Spleen (tissue), 11 donors: ENCODE measurements at regions not wholly inside any gene's neighbourhood (a gene's known extent, or its start where the extent isn't known, plus 50 kb on each side); places are given as distances from the start of the nearest gene placed in this dataset.

Experiments
- DNase-seq: peaks from one replicate; pipeline ENCODE4 v3.0.0-alpha.2; 2020
- H3K27ac ChIP-seq, 8 donors: fragments of 200-600 bp; sonication (generic) in 7 of 8; 1 replicate in 4 of 8; 2 replicates in 4 of 8; pipeline versions ENCODE4 v1.5.0 to v1.8.0; 2016 to 2021; ENCODE audit warnings: inconsistent platforms in 4 of 8, mild to moderate bottlenecking in 4 of 8, moderate library complexity in 1 of 8
- H3K27me3 ChIP-seq, 7 donors: fragments of 200-600 bp; sonication (generic) in 6 of 7; replicated peaks in 1 of 7; 1 replicate in 4 of 7; 2 replicates in 3 of 7; pipeline versions ENCODE4 v1.5.0 to v1.8.0; 2016 to 2021; ENCODE audit warnings: inconsistent platforms in 3 of 7, mild to moderate bottlenecking in 1 of 7
- H3K36me3 ChIP-seq, 6 donors: fragments of 200-600 bp; sonication (generic) in 5 of 6; 1 replicate in 4 of 6; 2 replicates in 2 of 6; pipeline versions ENCODE4 v1.5.0 to v1.8.0; 2016 to 2021; ENCODE audit warnings: inconsistent platforms in 2 of 6
- H3K4me1 ChIP-seq, 6 donors: fragments of 200-600 bp; sonication (generic) in 5 of 6; 1 replicate in 3 of 6; 2 replicates in 3 of 6; pipeline versions ENCODE4 v1.5.0 to v1.8.0; 2016 to 2021; ENCODE audit warnings: inconsistent platforms in 3 of 6
- H3K4me3 ChIP-seq, 8 donors: fragments of 200-600 bp; sonication (generic) in 7 of 8; 1 replicate in 4 of 8; 2 replicates in 4 of 8; pipeline versions ENCODE4 v1.5.0 to v1.8.0; 2016 to 2021; ENCODE audit warnings: inconsistent platforms in 4 of 8, mild to moderate bottlenecking in 4 of 8, moderate library complexity in 2 of 8
- H3K9me3 ChIP-seq, 8 donors: fragments of 200-600 bp; sonication (generic) in 7 of 8; 1 replicate in 4 of 8; 2 replicates in 4 of 8; pipeline versions ENCODE4 v1.5.0 to v1.8.0; 2016 to 2021; ENCODE audit warnings: inconsistent platforms in 4 of 8
- CTCF ChIP-seq, 11 experiments: fragments of 200-600 bp in 7 of 11; fragments of 450-650 bp in 4 of 11; sonication (generic) in 4 of 11; IDR thresholded peaks in 8 of 11; conservative IDR thresholded peaks in 3 of 11; 1 replicate in 7 of 11; 2 replicates in 4 of 11; pipeline versions ENCODE4 v1.4.0 to v1.8.0; 2016 to 2021; ENCODE audit warnings: antibody characterized with exemption in 11 of 11, inconsistent platforms in 4 of 11, mild to moderate bottlenecking in 1 of 11
- POLR2A ChIP-seq, 3 donors: fragments of 450-650 bp; IDR thresholded peaks; one replicate each; pipeline ENCODE4 v1.5.1; 2017; ENCODE audit warnings: antibody characterized with exemption in 3 of 3, mild to moderate bottlenecking in 1 of 3
- POLR2AphosphoS5 ChIP-seq, 3 donors: sonication (generic); formaldehyde crosslinking; IDR thresholded peaks; one replicate each; pipeline ENCODE4 v1.5.1; 2017; ENCODE audit warnings: antibody characterized with exemption in 3 of 3
- WGBS, 5 donors: extraction: QIAGEN DNeasy Blood & Tissue Kit in 3 of 5; methylation state at CpG; one replicate each; pipeline versions ENCODE4 v1.1.5 to v1.1.7; 2013 to 2018; 5-methylcytosine and 5-hydroxymethylcytosine counted together
- intact Hi-C: fragments of 100-400 bp; cut with DNase I; formaldehyde crosslinking; loops from one replicate; pipeline ENCODE4 v1.15.0; 2023; ENCODE audit warnings: low total_unique reads
- donor health status: healthy with polysubstance abuse.
- donor health status: DM: no; HTN: no; CAD: no; lungs with moderate emphysema.
- donor health status: DM: no; HTN: no; CAD: no.
- donor health status: Bipolar disorder and iron deficiency.
- donor health status: healthy.
- donor health status: DM: no; HTN: no; CAD: no.
- donor health status: DM: yes; HTN: yes; CAD: no.

- no peak for DNase-seq
- WGBS, 5 donors = 20 to 39% (median 30%) methylated on average over 2 of the region's 2 CpGs
- H3K27me3 ChIP-seq = no peaks in the 10 kb centered on the region
- intact Hi-C loops = no loop called here
- no peaks in the 10 kb centered on the region for H3K36me3 ChIP-seq
- no peak overlapping the region for H3K27ac ChIP-seq
- H3K4me1 ChIP-seq = no peaks in the 10 kb centered on the region
- no peak for TF ChIP-seq POLR2A (IDR thresholded peaks at IDR 0.05)
- no peak overlapping the region for H3K4me3 ChIP-seq
- H3K9me3 ChIP-seq = no peaks in the 10 kb centered on the region
Observed at GRCh38 chr11:92828556-92828955, 140.9 kb upstream of the MTNR1B start.

DNA sequence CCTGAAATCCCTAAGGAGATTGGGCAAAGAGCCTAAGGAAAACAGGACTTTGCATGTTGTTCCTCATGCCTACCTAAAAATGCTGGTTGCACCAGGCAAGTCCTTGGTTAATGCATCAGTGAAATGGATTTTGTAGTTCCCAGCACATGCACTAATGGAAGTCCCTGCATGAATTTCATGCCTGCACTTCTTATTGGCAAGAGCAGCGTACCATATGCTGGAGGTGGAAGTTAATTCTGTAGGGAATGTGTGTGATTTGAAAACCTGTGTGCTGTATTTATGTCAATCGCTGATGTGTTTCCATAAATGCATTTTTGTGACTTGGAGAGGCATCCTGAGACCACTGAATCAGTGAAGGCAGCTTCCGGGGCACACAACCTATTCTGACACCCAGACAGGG lies 140.3 kb upstream of the MTNR1B start:
- Histone ChIP-seq H3K9me3 (no peaks in the 10 kb centered on the region), H3K27ac (no peak overlapping the region), H3K4me1 (no peaks in the 10 kb centered on the region), H3K36me3 (no peaks in the 10 kb centered on the region), H3K4me3 (no peak overlapping the region), H3K27me3 (no peaks in the 10 kb centered on the region)
- no peak for DNase-seq
- WGBS, 5 donors = 86 to 94% (median 91%) methylated on average over 3 of the region's 3 CpGs
- intact Hi-C loops = no loop called here
- TF ChIP-seq POLR2A (IDR thresholded peaks at IDR 0.05) = no peak
- TF ChIP-seq CTCF (IDR thresholded peaks at IDR 0.05 in 8 of 11, conservative IDR thresholded peaks at IDR 0.05 in 3 of 11) = no peak
- TF ChIP-seq POLR2AphosphoS5 (IDR thresholded peaks at IDR 0.05) = no peak

DNA sequence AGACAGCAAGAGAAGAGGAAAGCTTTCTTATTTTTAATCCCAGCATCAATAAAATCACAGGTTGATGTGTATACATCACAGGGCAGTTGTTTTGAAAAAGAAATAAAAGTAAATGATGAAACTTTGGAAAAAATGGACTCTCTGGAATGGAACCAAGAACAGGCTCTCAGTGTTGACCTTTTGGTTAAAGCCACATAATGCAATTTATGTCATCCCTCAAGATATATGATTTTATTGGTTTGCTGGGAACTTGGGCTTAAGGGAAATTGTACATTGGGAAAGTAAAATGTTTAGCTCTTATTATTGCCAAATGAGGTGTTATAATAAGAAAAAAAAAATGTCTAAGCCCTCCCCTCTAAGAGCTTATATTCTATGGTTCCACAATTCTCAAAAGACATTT lies 139.8 kb upstream of the MTNR1B start:
- intact Hi-C loops = no loop called here
- no peak for TF ChIP-seq POLR2AphosphoS5 (IDR thresholded peaks at IDR 0.05)
- TF ChIP-seq CTCF (IDR thresholded peaks at IDR 0.05 in 8 of 11, conservative IDR thresholded peaks at IDR 0.05 in 3 of 11) = no peak
- no peak for TF ChIP-seq POLR2A (IDR thresholded peaks at IDR 0.05)
- Histone ChIP-seq H3K27me3 (no peaks in the 10 kb centered on the region), H3K36me3 (no peaks in the 10 kb centered on the region), H3K9me3 (no peaks in the 10 kb centered on the region), H3K4me3 (no peak overlapping the region), H3K4me1 (no peaks in the 10 kb centered on the region), H3K27ac (no peak overlapping the region)
- no peak for DNase-seq

DNA sequence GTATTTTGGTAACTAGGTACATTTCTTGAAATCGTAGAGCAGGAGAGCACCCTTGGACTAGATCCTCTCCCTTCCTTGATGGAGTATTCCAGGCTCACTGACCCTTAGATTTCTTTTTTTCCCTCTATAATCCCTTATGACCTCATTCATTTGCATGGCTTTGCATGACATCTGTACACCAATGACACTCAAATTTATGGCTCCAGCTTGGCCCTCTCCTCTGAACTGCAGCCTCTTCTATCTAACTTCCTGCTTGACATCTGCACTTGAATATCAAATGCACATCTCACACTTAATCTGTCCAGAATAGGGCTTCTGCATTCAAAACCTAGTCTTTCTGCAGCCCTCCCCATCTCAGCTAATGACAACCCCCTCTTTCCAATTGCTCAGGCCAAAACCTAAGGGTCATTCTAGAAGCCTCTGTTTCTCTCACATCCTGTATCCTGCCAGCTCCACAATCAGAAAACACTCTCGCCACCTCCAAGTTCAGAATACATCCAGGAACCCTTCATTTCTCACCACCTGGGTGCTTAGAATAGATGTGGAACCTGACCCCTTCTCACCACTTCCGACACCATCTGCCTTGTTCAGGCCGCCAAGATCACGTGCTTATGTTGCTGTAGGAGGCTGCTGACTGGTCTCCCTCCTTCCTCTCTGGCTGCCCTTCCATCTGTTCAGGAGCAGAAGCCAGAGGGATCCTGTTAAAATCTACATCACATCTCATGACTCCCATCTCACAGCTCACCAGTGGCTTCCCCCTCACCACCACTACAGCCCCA lies 138.9 kb upstream of the MTNR1B start:
- no peak for TF ChIP-seq POLR2A (IDR thresholded peaks at IDR 0.05)

GRCh38 chr11:92834296-92835020 lies 135.0 kb upstream of the MTNR1B start:
- Histone ChIP-seq H3K27ac (no peak overlapping the region), H3K27me3 (no peaks in the 10 kb centered on the region), H3K4me1 (no peaks in the 10 kb centered on the region), H3K9me3 (no peaks in the 10 kb centered on the region), H3K36me3 (no peaks in the 10 kb centered on the region), H3K4me3 (no peak overlapping the region)
- no peak for DNase-seq
- WGBS, 5 donors = 56 to 77% (median 72%) methylated on average over 3 of the region's 3 CpGs
- intact Hi-C loops = no loop called here
- no peak for TF ChIP-seq CTCF (IDR thresholded peaks at IDR 0.05 in 8 of 11, conservative IDR thresholded peaks at IDR 0.05 in 3 of 11)
- TF ChIP-seq POLR2A (IDR thresholded peaks at IDR 0.05) = no peak
- no peak for TF ChIP-seq POLR2AphosphoS5 (IDR thresholded peaks at IDR 0.05)

More for the DNA sequence above, 138.9 kb upstream of the MTNR1B start:
- intact Hi-C loops = no loop called here
- 51 to 67% (median 57%) methylated on average over 5 of the region's 5 CpGs for WGBS, 5 donors
- no peak for DNase-seq
- Histone ChIP-seq H3K36me3 (no peaks in the 10 kb centered on the region), H3K4me3 (no peak overlapping the region), H3K27ac (no peak overlapping the region), H3K4me1 (no peaks in the 10 kb centered on the region), H3K9me3 (no peaks in the 10 kb centered on the region), H3K27me3 (no peaks in the 10 kb centered on the region)
